ENCODE measurements at regions not wholly inside any gene's neighbourhood (a gene's known extent, or its start where the extent isn't known, plus 50 kb on each side); places are given as distances from the start of the nearest gene placed in this dataset.
A peak's percentile ranks its signal among the peaks of the same experiment; 100 is the strongest.

- H3K4me1 ChIP-seq (ENCODE audit: control insufficient read depth, insufficient read depth, low read length), result peaks cover 4% of the 10 kb centered on the region
- H3K4me2 ChIP-seq (ENCODE audit: low read depth, low read length), result no peak overlapping the region
- dilution Hi-C loops (cut with HindIII; ENCODE audit: low sequenced_read_pairs, unreplicated experiment), result no loop called here
- H3K23ac ChIP-seq (ENCODE audit: low read depth, low read length), result no peak overlapping the region
- H3K56ac ChIP-seq (ENCODE audit: extremely low read depth, insufficient read depth, low read length), result no peak overlapping the region
- H3K27me3 ChIP-seq (ENCODE audit: control insufficient read depth, insufficient read depth, low read length), result no peaks in the 10 kb centered on the region
- no peaks in the 10 kb centered on the region for H3K36me3 ChIP-seq (ENCODE audit: control insufficient read depth, insufficient read depth, low read length)
- no peak overlapping the region for H3K9ac ChIP-seq (ENCODE audit: low read depth, low read length)
- H3K9me1 ChIP-seq (ENCODE audit: insufficient read depth, low read length), result no peaks in the 10 kb centered on the region
- H2AK9ac ChIP-seq (replicated peaks; ENCODE audit: low read depth, low read length, poor library complexity), result no peak overlapping the region
- no peak overlapping the region for H3K14ac ChIP-seq (replicated peaks; ENCODE audit: low read depth, low read length)
- no peak overlapping the region for H2BK20ac ChIP-seq (ENCODE audit: low read depth, low read length)
- no peak overlapping the region for H4K8ac ChIP-seq (ENCODE audit: low read depth in 2 of 2, low read length in 2 of 2)
- no peaks in the 10 kb centered on the region for H3K79me1 ChIP-seq (ENCODE audit: low read depth in 1 of 2, low read length in 2 of 2)
- POLR2A ChIA-PET (ENCODE audit: unreplicated experiment), result no interaction called here
- no CpG with 5 or more reads among the region's 4 CpGs for WGBS, 2 experiments (ENCODE audit: extremely low coverage in 2 of 2, insufficient read length in 1 of 2)
- TF ChIP-seq FOS (IDR thresholded peaks at IDR 0.05; ENCODE audit: low read depth, low read length) (no peak), RCOR1 (IDR thresholded peaks at IDR 0.05; ENCODE audit: insufficient replicate concordance, low read length) (no peak), CHD1 (IDR thresholded peaks at IDR 0.05; ENCODE audit: low read depth, low read length) (no peak), SMC3 (IDR thresholded peaks at IDR 0.05; ENCODE audit: low read depth, low read length) (no peak), RAD21 (IDR thresholded peaks at IDR 0.05; ENCODE audit: low read length) (no peak), MXI1 (IDR thresholded peaks at IDR 0.05; ENCODE audit: borderline replicate concordance, low read depth, low read length) (no peak)
- in situ Hi-C loops (cut with MboI; ENCODE audit: low sequenced_read_pairs), result loop anchor here (5.0 kb wide), 1 partner anchor 299 kb away; no protein-coding TSS in a partner anchor
- H4K5ac ChIP-seq (ENCODE audit: low read depth, low read length), result no peak overlapping the region
- H2BK120ac ChIP-seq (ENCODE audit: low read depth, low read length), result no peak overlapping the region
- intact Hi-C loops (cut with micrococcal nuclease), result no loop called here
- H3K9me3 ChIP-seq (ENCODE audit: control insufficient read depth, insufficient read depth, low read length), result no peaks in the 10 kb centered on the region
- CTCF ChIA-PET, result interaction anchor here (1.1 kb wide), 1 partner anchor 300 kb away, joined by 3 read pairs; no protein-coding TSS in a partner anchor
- no peak overlapping the region for H2AFZ ChIP-seq (replicated peaks; ENCODE audit: low read length, poor library complexity)
- no peak overlapping the region for H2AK5ac ChIP-seq (ENCODE audit: low read depth, low read length)
- no peak overlapping the region for H3K18ac ChIP-seq (ENCODE audit: low read depth, low read length)
- H3K27ac ChIP-seq (ENCODE audit: insufficient read depth, low read length), result no peak overlapping the region
- H3K4me3 ChIP-seq (ENCODE audit: insufficient read depth, low read depth, low read length), result no peak overlapping the region
- H2BK5ac ChIP-seq (ENCODE audit: low read depth, low read length, poor library complexity, severe bottlenecking), result no peak overlapping the region
- H2BK15ac ChIP-seq (ENCODE audit: low read depth, low read length), result 0 out of 3 replicates have a peak overlapping the region, but pooled peaks have one; percentile 26
- no peak for DNase-seq
- no peaks in the 10 kb centered on the region for H4K20me1 ChIP-seq (ENCODE audit: insufficient read depth, low read length)
- no peak overlapping the region for H4K91ac ChIP-seq (ENCODE audit: insufficient read depth, low read depth, low read length)
- no peak for ATAC-seq (ENCODE audit: low read depth)
- BruUV-seq (replicated peaks), result no TSS peak
- H3K4ac ChIP-seq (ENCODE audit: low read depth, low read length), result no peak overlapping the region
Measured at GRCh38 chr3:86782866-86783265, 208.1 kb downstream of the VGLL3 start.
